GM21360 (cell line): ENCODE measurements at regions not wholly inside any gene's neighbourhood (a gene's known extent, or its start where the extent isn't known, plus 50 kb on each side); places are given as distances from the start of the nearest gene placed in this dataset.
"Not testable (repeated sequence)": the region's sequence is repeated elsewhere in the genome, so short reads cannot be mapped to it uniquely, and the experiment has no call there.

Experiments
- ATAC-seq: cut with Tn5 transposase; IDR thresholded peaks from one replicate; pipeline ENCODE4 v1.9.1; 2021; ENCODE audit warnings: mild to moderate bottlenecking, moderate library complexity; ENCODE audit not compliant: unreplicated experiment

- no peak for ATAC-seq
Measured at GRCh38 chr12:61934564-61934963, 325.6 kb upstream of the USP15 start.

- ATAC-seq, result no peak
Measured at GRCh38 chr12:61939977-61940376, 320.2 kb upstream of the USP15 start.

GRCh38 chr12:61956545-61956944, 303.7 kb upstream of the USP15 start:
- no peak for ATAC-seq

GRCh38 chr12:61974461-61974860, 285.7 kb upstream of the USP15 start:
- ATAC-seq, result no peak

GRCh38 chr12:61985830-61986229, 274.4 kb upstream of the USP15 start:
- ATAC-seq, result no peak

- no peak for ATAC-seq
Measured at GRCh38 chr12:61987173-61987572, 273.0 kb upstream of the USP15 start.

GRCh38 chr12:61991661-61992060, 268.5 kb upstream of the USP15 start:
- no peak for ATAC-seq

- peak; percentile 84 for ATAC-seq
Measured at GRCh38 chr12:61993734-61994345, 266.4 kb upstream of the USP15 start.

GRCh38 chr12:61996717-61997116, 263.5 kb upstream of the USP15 start:
- no peak for ATAC-seq

- no peak for ATAC-seq
Measured at GRCh38 chr12:61998791-61999190, 261.4 kb upstream of the USP15 start.

GRCh38 chr12:61999311-61999710, 260.9 kb upstream of the USP15 start:
- ATAC-seq, result no peak

- no peak for ATAC-seq
Measured at GRCh38 chr12:62001424-62001823, 258.8 kb upstream of the USP15 start.

GRCh38 chr12:62003226-62003625, 257.0 kb upstream of the USP15 start:
- ATAC-seq, result no peak

- ATAC-seq, result no peak
Measured at GRCh38 chr12:62003701-62004100, 256.5 kb upstream of the USP15 start.

GRCh38 chr12:62005615-62006014, 254.6 kb upstream of the USP15 start:
- ATAC-seq, result no peak

- ATAC-seq, result peak; percentile 84
Measured at GRCh38 chr12:62006076-62006732, 254.0 kb upstream of the USP15 start.

- ATAC-seq, result no peak
Measured at GRCh38 chr12:62008703-62009102, 251.5 kb upstream of the USP15 start.

- ATAC-seq, result no peak
Measured at GRCh38 chr12:62009445-62009844, 250.8 kb upstream of the USP15 start.

GRCh38 chr12:62010331-62010906, 249.8 kb upstream of the USP15 start:
- not testable (repeated sequence) for ATAC-seq

- not testable (repeated sequence) for ATAC-seq
Measured at GRCh38 chr12:62010973-62011372, 249.2 kb upstream of the USP15 start.

- no peak for ATAC-seq
Measured at GRCh38 chr12:62014330-62014729, 245.9 kb upstream of the USP15 start.

- no peak for ATAC-seq
Measured at GRCh38 chr12:62016021-62016420, 244.2 kb upstream of the USP15 start.
